ENCODE measurements at regions not wholly inside any gene's neighbourhood (a gene's known extent, or its start where the extent isn't known, plus 50 kb on each side); places are given as distances from the start of the nearest gene placed in this dataset.
"Not testable (repeated sequence)": the region's sequence is repeated elsewhere in the genome, so short reads cannot be mapped to it uniquely, and the experiment has no call there.

DNA sequence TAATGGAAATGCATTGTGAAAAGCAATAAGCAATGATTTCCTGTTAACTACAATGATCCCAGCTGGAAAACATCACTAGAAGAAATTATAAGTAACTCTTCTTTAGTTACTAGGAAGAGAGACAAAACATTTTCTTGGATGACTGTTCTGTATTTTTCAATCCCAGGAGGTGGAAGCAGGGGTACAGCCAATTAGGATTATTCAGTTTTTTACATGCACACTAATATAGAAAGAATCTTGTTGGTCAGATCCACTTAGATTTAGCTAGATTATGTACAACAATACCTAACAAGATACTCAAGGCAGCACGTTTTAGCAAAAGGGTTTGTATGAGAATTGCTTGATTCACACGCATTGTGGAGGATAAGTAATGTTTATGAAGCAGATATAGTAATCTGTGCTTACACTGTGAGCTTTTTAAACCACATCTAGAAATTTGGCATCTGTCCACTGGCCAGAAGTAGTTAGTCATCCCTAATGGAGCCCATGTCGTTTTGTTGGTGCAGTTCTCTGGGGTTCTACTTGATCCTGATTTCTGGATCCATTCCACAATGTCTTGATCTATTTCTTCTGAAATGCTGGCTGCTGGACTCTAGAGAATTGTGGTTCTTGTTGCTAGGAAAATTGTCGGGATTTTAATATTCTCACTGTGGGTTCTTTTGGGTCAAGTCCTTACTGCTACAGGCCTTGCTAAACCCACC is 199.7 kb downstream of the ADCYAP1 start:
- DNase-seq (ENCODE audit: low read depth, low spot score), result no peak

DNA sequence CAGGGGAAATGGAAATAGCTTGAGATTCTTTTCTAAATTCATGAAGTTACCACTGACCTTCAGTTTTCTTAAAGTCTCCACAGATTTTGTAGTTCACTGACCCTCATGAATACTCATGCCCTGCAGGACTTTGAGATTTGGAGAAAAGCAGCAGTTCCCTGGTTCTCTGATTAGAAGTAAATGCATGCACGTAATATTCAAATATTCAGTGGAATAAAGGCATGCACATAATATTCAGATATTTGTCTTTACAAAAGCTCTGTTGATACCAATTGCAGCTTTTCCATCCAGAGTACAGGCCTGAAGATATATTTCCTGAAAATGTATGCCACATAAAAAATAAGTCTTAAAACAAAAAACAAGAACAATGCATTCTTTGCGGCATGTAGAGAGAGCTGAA is 219.8 kb downstream of the ADCYAP1 start:
- no peak for DNase-seq (ENCODE audit: low read depth, low spot score)

DNA sequence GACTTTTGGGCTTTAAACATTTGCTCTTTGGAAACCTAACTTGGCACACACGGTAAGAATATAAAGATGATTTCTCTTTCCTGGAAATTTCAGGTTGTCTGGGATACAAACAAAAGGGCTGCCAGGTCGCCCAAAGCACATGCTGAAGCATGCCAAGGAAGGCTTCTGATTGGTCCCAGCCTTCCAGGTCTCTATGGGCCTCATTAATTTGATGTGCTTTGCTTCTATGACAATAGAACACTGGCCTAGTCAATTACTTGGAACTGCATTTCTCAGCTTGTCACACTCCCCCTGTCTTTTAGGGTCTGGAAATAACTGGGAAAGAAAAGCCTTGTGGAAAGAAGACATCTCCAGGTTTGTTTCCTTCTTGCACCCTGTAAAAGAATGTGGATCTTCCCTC is 228.9 kb downstream of the ADCYAP1 start:
- no peak for DNase-seq (ENCODE audit: low read depth, low spot score)

DNA sequence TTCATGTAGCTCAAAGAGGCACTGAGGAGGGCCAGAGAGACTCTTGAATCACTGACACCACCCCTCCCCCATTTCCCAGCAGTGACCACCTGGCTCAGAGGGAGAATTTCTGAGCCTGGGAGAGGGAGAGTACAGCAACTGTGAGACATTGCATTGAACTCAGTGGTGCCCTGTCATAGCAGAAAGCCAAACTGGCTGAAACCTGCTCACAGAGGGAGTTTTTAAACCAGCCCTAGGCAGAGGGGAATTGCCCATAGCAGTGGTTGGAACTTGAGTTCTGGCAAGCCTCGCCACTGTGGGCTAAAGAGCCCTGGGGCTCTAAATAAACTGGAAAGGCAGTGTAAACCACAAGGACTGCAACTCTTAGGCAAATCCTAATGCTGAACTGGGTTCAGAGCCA is 243.1 kb downstream of the ADCYAP1 start:
- DNase-seq (ENCODE audit: low read depth, low spot score), result no peak

DNA sequence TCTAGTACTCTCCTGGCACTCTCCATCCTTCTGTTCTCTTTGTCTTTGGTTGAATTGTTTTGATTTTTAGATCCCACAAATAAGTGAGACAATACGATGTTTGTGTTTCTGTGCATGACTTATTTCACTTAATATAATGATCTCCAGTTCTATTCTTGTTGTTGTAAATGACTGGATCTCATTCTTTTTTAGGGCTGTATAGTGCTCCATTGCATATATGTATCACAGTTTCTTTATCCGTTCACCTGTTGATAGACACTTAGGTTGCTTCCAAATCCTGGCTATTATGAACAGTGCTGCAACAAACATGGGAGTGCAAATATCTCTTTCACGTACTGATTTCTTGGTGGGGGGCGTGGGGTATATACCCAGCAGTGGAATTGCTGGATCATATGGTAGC is 245.0 kb downstream of the ADCYAP1 start:
- DNase-seq (ENCODE audit: low read depth, low spot score), result no peak

DNA sequence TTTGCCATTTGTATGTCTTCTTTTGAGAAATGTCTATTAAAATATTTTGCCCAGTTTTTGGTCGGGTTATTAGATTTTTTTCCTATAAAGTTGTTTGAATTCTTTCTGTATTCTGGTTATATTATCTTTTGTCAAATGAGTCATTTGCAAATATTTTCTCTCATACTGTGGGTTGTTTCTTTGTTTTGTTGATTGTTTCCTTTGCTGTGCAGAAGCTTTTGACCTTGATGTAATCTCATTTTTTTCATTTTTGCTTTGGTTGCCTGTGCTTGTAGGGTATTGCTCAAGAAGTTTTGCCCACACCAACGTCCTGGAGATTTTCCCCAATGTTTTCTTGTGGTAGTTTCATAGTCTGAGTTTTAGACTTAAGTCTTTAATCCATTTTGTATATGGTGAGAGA is 245.7 kb downstream of the ADCYAP1 start:
- no peak for DNase-seq (ENCODE audit: low read depth, low spot score)

DNA sequence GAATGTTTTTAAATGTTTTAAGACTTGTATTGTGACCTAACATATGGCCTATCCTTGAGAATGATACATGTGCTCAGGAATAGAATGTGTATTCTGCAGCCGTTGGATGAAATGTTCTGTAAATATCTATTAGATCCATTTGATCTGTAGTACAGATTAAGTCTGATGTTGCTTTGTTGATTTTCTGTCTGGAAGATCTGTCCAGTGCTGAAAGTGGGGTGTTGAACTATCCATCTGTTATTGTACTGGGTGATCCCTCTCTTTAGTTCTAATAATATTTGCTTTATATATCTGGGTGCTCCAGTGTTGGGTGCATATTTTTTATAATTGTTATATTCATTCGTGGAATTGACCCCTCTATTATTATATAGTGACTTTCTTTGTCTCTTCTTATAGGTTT is 248.3 kb downstream of the ADCYAP1 start:
- DNase-seq (ENCODE audit: low read depth, low spot score), result not testable (repeated sequence)

DNA sequence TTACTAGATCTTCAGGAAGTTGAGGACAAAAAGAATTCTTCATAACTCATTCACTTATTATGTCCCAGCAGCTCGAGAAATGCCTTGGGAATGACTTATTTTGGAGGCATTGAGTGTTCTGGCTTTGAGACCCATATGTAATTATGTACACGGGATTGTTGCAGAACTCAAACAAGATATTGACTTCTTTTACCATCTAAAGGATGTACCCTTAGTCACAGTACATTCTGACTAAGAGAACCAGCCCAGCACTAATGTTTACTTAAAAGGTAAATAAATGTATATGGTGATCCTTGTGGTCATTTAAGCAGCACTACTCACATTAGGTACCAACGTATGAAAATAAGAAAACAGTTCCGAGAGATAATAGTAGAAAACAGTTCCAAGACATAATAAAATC is 268.9 kb downstream of the ADCYAP1 start:
- no peak for DNase-seq (ENCODE audit: low read depth, low spot score)

DNA sequence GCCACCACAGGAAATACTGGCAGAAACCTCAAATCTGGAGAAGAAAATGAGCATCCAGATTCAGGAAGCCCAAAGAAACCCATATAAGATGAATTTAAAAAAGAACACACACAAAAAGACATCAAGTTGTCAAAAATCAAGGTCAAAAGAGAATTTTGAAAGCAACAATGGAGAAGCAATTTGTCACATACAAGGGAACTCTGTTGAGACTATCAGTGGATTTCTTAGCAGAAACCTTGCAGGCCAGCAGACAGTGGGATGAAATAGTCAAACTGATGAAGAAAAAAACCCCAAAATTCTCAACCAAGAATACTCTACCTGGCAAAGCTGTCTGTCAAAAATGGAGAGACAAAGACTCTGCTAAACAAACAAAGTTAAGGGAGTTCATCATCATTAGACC is 272.6 kb downstream of the ADCYAP1 start:
- no peak for DNase-seq (ENCODE audit: low read depth, low spot score)

DNA sequence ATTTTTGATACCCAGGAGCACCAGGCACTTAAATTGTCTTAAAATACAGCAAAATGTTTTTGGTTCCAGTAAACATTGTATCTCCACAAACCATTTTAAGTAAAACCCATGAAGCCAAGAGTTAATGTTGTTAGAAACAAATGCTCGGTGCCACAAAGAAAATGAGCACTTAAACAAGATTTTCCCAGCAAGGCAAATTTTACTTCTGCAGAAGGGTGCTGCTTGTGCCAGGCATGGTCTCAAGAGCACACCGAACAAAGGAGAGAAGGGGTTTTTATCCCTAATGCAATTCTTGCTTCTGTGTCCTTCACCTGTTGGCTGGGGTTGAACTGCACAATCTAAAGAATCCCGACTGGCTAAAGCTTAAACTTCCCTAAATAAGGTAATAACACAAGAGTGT is 286.7 kb downstream of the ADCYAP1 start:
- DNase-seq (ENCODE audit: low read depth, low spot score), result no peak

DNA sequence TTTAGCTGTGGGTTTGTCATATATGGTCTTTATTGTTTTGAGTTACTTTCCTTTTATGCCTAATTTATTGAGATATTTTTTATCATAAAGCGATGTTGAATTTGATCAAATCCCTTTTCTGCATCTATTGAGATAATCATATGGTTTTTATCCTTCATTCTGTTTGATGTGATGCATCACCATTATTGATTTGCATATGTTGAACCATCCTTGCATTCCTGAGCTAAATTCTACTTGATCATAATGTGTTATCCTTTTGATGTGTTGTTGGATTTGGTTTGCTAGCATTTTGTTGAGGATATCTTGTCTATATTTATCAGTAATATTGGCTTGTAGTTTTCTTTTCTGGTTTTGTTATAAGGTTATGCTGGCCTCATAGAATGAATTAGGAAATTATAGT is 308.5 kb downstream of the ADCYAP1 start:
- DNase-seq (ENCODE audit: low read depth, low spot score), result no peak

DNA sequence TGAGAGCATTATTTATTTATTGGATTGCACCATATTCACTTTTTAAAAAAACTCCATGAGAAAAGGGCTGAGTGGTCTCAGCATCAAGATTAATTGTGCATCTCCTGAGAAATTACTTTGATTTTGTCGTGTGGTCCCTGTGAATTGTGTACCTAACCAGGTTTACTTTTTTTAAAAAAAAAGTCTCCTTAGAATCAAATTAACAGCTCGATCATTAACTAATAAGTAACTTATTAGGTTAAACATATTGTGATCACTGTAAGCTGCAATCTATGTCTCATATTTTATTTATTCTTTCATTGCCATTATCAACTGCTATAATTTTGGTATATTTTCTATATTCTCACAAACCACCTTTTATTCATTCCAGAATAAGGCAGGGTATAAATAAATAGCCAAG is 318.2 kb downstream of the ADCYAP1 start:
- DNase-seq (ENCODE audit: low read depth, low spot score), result no peak

DNA sequence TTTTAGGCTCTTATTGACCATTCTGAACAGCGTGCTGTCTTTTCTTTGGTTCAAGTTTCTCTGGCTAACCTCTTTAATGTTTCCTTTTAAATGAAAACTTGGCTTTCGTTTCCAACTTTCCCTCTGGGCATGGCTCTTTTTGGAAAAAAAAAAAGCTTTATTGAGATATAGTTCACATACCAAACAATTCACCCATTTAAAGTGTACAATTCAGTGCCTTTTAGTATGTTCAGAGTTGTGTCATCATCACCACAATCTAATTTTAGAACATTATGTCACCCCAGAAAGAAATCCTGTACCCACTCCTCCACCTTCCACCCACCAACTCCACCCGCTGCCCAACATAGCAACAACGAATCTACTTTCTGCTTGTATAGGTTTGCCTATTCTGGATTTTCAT is 322.4 kb downstream of the ADCYAP1 start:
- no peak for DNase-seq (ENCODE audit: low read depth, low spot score)

DNA sequence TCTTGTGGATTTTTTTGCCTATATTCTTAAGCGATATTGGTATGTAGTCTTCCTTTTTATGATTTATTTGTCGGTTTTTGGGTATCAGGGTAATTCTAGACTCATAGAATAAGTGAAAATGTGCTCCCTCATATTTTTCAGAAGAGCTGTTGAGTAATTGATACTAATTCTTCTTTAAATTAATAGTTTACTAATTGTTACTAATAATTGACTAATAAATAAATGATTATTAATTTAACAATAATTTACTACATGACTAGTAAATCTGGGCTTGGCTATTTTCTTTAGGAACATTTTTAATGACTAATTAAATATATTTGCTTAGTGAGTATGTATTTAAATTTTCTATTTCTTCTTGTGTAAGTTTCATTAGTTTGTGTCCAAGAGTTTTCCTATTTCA is 325.0 kb downstream of the ADCYAP1 start:
- no peak for DNase-seq (ENCODE audit: low read depth, low spot score)

DNA sequence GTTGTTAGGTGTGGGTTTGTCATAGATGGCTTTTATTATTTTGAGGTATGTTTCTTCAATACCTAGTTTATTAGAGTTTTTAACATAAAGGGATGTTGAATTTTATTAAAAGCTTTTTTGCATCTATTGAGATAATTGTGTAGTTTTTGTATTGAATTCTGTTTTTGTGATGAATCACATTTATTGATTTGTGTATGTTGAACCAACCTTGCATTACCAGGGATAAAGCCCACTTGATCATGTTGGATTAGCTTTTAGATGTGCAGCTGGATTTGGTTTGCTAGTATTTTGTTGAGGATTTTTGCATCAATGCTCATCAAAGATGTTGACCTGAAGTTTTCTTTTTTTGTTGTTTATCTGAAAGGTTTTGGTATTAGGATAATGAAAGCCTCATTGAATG is 328.2 kb downstream of the ADCYAP1 start:
- no peak for DNase-seq (ENCODE audit: low read depth, low spot score)

DNA sequence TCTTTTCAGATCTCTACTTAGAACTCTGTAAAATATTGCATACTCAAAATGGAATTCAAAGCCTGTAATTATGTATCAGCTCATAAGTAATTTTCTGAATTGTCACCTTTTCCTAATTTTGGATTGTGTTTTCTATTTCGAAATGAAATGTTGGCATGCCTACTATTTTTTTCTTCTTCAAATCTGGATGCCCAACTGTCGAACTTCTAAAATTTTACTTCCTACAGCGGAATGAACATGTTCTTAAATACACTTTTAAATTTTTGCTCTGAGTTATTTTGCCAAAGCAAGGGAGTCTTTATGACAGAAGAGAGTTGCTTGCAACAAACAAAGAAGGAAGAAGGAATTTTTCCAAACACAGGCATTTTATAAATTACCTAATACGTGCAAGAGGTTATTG is 336.0 kb downstream of the ADCYAP1 start:
- no peak for DNase-seq (ENCODE audit: low read depth, low spot score)

DNA sequence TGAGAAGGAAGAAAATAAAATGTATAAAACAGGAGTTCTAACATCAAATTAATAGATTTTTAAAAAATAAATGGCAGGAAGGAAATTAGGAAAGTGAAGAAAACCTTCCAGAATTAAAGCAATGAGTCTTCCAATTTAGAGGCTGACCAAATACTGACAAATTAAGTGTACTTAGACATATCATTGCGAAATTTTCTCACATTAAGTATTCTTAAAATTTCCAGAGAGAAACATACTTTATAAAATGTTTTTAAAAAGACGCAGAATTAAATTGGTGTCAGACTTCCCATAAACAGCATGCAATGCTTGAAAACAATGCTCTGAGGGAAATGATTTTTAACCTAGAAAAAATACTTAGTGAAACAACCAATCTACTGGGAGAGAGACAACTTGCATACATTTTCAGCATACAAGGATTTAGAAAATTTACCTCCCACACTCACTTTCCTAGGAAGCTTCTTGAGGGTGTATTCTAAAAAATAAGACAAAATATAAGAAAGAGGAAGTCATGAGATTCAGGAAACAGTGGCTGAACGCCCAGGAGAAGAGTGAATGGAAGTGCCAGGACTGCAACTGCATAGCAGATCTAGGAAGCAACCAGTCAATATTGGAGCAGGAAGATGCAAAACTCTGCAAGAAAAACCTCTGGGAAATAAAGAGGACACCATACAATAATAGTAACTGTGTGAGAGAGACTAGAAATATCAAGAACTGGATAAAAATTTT is 339.9 kb downstream of the ADCYAP1 start:
- DNase-seq (ENCODE audit: low read depth, low spot score), result no peak

DNA sequence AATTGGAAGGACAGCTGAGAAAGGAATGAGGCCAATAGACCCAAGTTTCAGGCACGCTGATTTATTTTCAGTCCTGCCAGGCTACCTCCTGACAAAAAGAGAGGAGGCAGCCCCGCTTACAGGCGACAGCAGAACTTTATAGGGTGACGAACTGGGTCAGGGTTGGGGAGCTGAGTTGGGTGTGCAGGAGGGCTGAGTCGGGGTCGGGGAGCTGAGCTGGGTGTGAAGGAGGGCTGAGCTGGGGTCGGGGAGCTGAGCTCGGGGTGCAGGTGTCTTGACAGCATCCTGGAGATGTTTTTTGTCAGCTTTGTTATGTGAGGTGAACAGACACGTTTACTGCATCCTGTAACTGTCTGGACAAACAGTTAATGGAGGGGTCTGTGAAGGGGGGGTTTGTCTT is 342.2 kb downstream of the ADCYAP1 start:
- no peak for DNase-seq (ENCODE audit: low read depth, low spot score)

DNA sequence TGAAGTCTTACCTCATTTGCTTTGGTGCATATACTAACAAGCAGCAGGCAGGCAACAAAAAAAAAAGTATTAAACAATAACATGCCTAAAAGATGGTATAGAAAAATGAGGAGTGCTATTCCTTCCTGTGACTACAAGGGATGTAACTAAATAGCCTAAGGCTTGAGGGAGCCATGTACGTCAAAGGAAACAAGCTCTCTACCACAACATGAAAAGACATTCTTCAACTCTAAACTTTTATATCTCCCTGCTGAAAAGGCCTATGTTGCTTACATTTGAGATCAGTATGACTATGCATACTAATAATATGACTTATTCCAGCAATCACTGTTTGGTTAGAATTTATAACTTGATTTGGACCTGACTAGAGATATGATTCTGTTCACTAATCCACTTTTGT is 347.9 kb downstream of the ADCYAP1 start:
- DNase-seq (ENCODE audit: low read depth, low spot score), result no peak

DNA sequence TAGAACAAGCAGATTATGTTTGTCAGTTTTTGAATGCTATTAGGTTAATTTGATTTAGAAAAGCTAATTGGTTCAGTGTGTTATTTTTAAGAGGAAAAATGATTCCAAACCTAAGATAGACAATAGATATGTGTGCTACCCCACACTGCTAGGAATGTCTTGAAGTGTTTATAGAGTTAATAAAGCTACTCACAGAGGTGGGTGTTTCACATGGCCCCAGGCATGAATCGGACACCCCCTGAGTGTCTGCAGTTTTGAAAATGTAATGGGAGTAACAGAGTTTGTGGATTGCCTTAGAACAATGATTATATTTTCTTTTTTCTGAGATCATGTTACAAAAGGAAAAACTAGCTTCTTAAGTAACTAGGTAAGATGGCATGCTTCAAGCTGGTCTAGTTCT is 348.3 kb downstream of the ADCYAP1 start:
- DNase-seq (ENCODE audit: low read depth, low spot score), result no peak

DNA sequence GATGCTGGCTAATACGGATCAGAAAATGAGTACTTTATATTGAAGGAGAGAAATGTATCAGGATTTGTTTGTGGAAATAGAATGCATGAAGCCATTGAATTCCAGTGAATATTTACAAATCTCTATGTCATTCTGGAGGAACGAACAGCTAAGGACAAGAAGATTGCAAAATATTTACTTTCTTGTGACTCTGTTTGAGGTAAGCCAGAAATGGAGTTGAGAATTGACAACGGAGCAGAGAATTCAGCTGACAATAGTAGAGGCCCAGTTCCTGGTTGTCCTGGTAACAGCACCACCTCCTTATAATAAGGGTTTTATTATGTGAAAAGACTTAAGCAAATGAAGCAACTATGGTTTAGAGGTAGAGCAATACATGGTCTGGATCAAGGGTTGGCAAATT is 349.2 kb downstream of the ADCYAP1 start:
- no peak for DNase-seq (ENCODE audit: low read depth, low spot score)

DNA sequence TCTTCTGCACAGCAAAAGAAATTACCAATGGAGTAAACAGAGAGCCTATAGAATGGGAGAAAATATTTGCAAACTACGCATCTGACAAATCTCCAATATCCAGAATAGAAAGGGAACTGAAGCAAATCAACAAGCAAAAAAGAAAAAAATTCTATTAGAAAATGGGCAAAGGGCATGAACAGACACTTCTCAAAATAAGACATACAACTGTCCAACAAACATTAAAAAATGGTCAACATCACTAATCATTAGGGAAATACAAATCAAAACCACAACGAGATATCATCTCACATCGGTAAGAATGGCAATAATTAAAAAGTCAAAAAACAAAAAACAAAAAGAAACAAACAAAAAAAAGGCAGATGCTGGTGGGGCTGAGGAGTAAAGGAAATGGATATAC is 356.4 kb downstream of the ADCYAP1 start:
- DNase-seq (ENCODE audit: low read depth, low spot score), result no peak

DNA sequence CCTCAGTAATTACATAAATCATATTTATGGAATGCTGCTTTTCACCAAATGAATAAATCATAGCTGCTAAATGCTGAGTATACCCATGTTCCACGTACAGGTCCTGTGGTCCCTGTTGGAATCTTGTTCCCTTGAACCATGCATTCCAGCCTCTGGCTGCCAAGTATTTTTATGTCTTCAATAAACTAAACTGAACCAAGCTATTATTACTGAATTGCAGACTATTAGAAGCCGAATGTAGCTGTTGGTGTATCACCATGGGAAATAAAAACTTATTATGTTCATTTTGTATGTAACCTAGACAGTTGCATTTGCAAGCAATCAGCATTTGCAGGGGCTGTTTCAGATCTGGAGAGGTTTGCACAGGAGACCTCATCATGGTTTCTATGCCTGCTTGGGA is 362.4 kb downstream of the ADCYAP1 start:
- no peak for DNase-seq (ENCODE audit: low read depth, low spot score)

DNA sequence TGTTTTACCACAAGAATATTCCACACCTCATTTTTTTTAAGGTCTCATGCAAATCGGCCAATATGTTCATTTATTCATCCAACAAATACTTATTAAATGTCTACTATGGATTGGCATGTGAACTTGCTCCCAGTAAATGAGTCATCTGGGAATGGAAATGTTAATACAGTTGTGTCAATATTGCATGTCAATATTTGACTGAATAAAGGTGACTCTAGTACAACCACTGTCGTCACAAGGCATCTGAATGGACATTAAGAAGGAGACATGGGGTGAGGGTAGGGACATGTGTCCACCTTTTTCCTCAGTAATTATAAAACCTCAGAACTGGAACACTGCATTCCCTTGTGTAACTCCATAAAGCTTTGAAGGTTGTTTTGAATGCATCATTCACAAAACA is 365.4 kb downstream of the ADCYAP1 start:
- DNase-seq (ENCODE audit: low read depth, low spot score), result no peak

Data from activated CD4-positive, CD25-positive, alpha-beta regulatory T cell treated with anti-CD3 and anti-CD28 coated beads, Interleukin-2, amount 50 U/mL, for 16 hours (primary cell).